GM23248 (cell line): ENCODE measurements at regions not wholly inside any gene's neighbourhood (a gene's known extent, or its start where the extent isn't known, plus 50 kb on each side); places are given as distances from the start of the nearest gene placed in this dataset.

ENCODE experiments used
- EZH2 ChIP-seq: fragments of 200-600 bp; sonication (generic); IDR thresholded peaks from 2 replicates; pipeline ENCODE4 v1.6.1; 2018; ENCODE audit warnings: antibody characterized with exemption, mild to moderate bottlenecking; ENCODE audit not compliant: insufficient read depth, poor library complexity, severe bottlenecking
- EZH2phosphoT487 ChIP-seq: fragments of 200-600 bp; sonication (generic); IDR thresholded peaks from 2 replicates; pipeline ENCODE4 v1.6.1; 2018; ENCODE audit warnings: antibody characterized with exemption, moderate library complexity, mild to moderate bottlenecking, low read depth; ENCODE audit not compliant: insufficient read depth

- TF ChIP-seq EZH2 (no peak), EZH2phosphoT487 (no peak)
These were observed 88.0 kb upstream of the CELF4 start for GRCh38 chr18:37653618-37654017.
